ENCODE measurements at regions not wholly inside any gene's neighbourhood (a gene's known extent, or its start where the extent isn't known, plus 50 kb on each side); places are given as distances from the start of the nearest gene placed in this dataset.

DNA sequence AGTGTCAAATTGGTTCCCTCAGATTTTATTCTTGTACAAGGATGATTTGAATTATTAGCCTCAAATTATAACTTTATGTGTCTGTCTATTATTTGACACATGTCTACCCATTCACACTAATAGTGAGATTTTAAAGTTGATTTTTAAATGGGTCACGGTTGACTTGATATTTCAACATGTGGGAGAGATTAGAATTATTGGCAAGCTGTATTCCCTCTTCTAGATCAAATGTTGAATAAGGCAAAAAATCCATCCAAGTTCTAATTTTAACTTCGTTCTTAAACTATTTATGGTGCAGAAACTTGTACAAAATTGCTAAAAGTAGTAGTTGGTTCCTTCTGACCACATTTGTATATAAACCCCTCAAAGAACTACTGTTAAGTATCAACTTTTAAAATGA, 1498.0 kb downstream of the STIM2 start:
- TF ChIP-seq, protein P1, sequence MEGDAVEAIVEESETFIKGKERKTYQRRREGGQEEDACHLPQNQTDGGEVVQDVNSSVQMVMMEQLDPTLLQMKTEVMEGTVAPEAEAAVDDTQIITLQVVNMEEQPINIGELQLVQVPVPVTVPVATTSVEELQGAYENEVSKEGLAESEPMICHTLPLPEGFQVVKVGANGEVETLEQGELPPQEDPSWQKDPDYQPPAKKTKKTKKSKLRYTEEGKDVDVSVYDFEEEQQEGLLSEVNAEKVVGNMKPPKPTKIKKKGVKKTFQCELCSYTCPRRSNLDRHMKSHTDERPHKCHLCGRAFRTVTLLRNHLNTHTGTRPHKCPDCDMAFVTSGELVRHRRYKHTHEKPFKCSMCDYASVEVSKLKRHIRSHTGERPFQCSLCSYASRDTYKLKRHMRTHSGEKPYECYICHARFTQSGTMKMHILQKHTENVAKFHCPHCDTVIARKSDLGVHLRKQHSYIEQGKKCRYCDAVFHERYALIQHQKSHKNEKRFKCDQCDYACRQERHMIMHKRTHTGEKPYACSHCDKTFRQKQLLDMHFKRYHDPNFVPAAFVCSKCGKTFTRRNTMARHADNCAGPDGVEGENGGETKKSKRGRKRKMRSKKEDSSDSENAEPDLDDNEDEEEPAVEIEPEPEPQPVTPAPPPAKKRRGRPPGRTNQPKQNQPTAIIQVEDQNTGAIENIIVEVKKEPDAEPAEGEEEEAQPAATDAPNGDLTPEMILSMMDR (IDR thresholded peaks at IDR 0.05) = no peak
- no peak for TF ChIP-seq POLR2A (IDR thresholded peaks at IDR 0.05)

Data from heart left ventricle (tissue), 13 donors.